ENCODE measurements at regions not wholly inside any gene's neighbourhood (a gene's known extent, or its start where the extent isn't known, plus 50 kb on each side); places are given as distances from the start of the nearest gene placed in this dataset.

DNA sequence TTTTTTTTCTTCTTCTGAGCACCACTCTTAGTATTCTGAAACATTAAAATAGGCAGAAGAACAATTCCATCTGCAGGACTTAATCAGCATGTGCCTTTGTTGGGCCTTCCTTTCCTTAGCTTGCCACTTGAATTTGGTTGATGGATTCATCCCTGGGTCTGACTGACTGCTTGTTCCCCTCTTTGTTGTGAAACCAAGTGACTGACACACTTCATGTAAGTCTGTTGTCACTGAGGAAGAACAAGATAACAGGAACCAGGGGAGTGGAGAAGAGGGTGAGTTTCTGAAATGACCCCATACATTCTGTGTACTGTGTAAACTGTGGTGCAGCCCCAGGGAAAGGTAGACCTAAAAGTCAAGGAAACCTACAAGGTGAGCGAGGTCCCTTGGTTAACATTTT, 188.7 kb upstream of the TBC1D5 start:
- CTCF ChIA-PET: no interaction called here
- DNase-seq (ENCODE audit: low read depth): no peak
- POLR2A ChIA-PET: no interaction called here
- Histone ChIP-seq H3K27me3 (ENCODE audit: control insufficient read depth, insufficient read depth, low read length) (no peaks in the 10 kb centered on the region), H3K4me3 (ENCODE audit: low read depth, low read length) (no peak overlapping the region), H3K36me3 (ENCODE audit: control insufficient read depth, insufficient read depth, low read length) (no peaks in the 10 kb centered on the region)
- TF ChIP-seq, protein P1, sequence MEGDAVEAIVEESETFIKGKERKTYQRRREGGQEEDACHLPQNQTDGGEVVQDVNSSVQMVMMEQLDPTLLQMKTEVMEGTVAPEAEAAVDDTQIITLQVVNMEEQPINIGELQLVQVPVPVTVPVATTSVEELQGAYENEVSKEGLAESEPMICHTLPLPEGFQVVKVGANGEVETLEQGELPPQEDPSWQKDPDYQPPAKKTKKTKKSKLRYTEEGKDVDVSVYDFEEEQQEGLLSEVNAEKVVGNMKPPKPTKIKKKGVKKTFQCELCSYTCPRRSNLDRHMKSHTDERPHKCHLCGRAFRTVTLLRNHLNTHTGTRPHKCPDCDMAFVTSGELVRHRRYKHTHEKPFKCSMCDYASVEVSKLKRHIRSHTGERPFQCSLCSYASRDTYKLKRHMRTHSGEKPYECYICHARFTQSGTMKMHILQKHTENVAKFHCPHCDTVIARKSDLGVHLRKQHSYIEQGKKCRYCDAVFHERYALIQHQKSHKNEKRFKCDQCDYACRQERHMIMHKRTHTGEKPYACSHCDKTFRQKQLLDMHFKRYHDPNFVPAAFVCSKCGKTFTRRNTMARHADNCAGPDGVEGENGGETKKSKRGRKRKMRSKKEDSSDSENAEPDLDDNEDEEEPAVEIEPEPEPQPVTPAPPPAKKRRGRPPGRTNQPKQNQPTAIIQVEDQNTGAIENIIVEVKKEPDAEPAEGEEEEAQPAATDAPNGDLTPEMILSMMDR (IDR thresholded peaks at IDR 0.05; ENCODE audit: insufficient read depth, low read depth, low read length): no peak

GRCh38 chr3:17928502-17929145, 186.2 kb upstream of the TBC1D5 start:
- TF ChIP-seq, protein P1 (IDR thresholded peaks at IDR 0.05; ENCODE audit: insufficient read depth, low read depth, low read length): no peak

DNA sequence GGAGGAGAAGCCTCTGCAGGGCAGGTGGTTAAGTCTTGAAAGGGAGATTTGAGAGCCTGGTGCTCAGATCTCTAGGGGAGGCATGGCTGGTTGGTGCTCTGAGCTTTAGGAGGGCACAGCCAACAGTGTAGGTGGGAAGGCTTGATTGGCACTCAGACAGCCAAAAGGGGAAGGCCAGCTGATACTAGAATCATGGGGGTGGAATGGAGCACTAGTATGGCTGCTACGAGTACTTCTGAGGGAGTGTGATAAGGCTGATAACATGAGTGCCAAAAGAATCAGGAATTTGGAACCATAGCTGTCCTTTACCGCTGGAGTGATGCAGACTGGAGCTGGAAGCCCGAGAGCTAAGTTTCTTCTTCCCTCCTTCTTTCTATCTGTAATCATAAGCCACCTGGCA, 184.6 kb upstream of the TBC1D5 start:
- TF ChIP-seq, protein P1 (IDR thresholded peaks at IDR 0.05; ENCODE audit: insufficient read depth, low read depth, low read length): no peak
- H3K4me3 ChIP-seq (ENCODE audit: low read depth, low read length): no peak overlapping the region
- H3K36me3 ChIP-seq (ENCODE audit: control insufficient read depth, insufficient read depth, low read length): no peaks in the 10 kb centered on the region
- DNase-seq (ENCODE audit: low read depth): no peak
- CTCF ChIA-PET: interaction anchor here (1.2 kb wide), 1 partner anchor 10 kb away, joined by 4 read pairs; no protein-coding TSS in a partner anchor
- H3K27me3 ChIP-seq (ENCODE audit: control insufficient read depth, insufficient read depth, low read length): no peaks in the 10 kb centered on the region
- POLR2A ChIA-PET: no interaction called here

More at GRCh38 chr3:17928502-17929145, 186.2 kb upstream of the TBC1D5 start:
- no peaks in the 10 kb centered on the region for H3K27me3 ChIP-seq (ENCODE audit: control insufficient read depth, insufficient read depth, low read length)
- ChIA-PET POLR2A (no interaction called here), CTCF (no interaction called here)
- no peak for DNase-seq (ENCODE audit: low read depth)
- H3K36me3 ChIP-seq (ENCODE audit: control insufficient read depth, insufficient read depth, low read length): no peaks in the 10 kb centered on the region
- H3K4me3 ChIP-seq (ENCODE audit: low read depth, low read length): no peak overlapping the region

DNA sequence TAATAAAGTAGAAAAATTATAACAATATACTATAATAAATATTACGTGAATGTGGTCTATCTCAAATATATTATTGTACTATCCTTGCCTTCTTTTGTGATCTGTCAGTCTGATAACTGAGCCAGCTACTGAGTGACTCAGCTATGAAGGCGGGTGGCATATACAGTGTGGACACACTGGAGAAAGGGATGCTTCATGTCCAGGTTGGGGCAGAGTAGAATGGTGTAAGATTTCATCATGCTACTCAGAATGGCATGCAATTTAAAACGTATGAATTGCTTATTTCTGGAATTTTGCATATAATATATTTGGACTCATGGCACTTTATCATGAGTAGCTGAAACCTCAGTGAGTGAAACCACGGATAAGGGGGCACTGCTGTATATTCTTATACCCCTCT, 172.9 kb upstream of the TBC1D5 start:
- no peak overlapping the region for H3K4me3 ChIP-seq (ENCODE audit: low read depth, low read length)
- no peaks in the 10 kb centered on the region for H3K27me3 ChIP-seq (ENCODE audit: control insufficient read depth, insufficient read depth, low read length)
- CTCF ChIA-PET: interaction anchor here (1.2 kb wide), 1 partner anchor 10 kb away, joined by 3 read pairs; no protein-coding TSS in a partner anchor
- POLR2A ChIA-PET: no interaction called here
- TF ChIP-seq, protein P1 (IDR thresholded peaks at IDR 0.05; ENCODE audit: insufficient read depth, low read depth, low read length): no peak
- H3K36me3 ChIP-seq (ENCODE audit: control insufficient read depth, insufficient read depth, low read length): no peaks in the 10 kb centered on the region
- DNase-seq (ENCODE audit: low read depth): no peak

DNA sequence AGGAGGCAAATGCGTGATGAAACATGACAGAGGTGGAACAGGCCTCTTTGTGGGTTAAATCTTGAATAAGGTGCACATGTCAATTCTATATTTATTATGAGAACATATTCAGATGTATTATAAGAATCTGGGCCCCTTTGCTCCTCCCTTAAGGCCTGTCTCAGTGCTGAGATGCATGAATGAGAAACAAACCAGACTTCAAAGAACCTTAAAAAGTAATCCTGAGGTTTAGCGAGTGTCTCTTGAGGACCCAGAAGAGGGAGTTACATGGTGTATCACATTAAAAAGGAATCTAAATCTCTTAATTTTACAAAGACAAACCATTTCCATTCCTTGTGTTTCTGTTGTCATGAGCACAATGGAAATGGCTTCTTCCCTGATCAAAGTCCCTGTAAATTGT, 170.9 kb upstream of the TBC1D5 start:
- Histone ChIP-seq H3K4me3 (ENCODE audit: low read depth, low read length) (no peak overlapping the region), H3K27me3 (ENCODE audit: control insufficient read depth, insufficient read depth, low read length) (no peaks in the 10 kb centered on the region), H3K36me3 (ENCODE audit: control insufficient read depth, insufficient read depth, low read length) (no peaks in the 10 kb centered on the region)
- TF ChIP-seq, protein P1 (IDR thresholded peaks at IDR 0.05; ENCODE audit: insufficient read depth, low read depth, low read length): no peak
- CTCF ChIA-PET: no interaction called here
- POLR2A ChIA-PET: no interaction called here
- DNase-seq (ENCODE audit: low read depth): no peak

Measured in BJ (cell line).